KMS-11 (cell line): ENCODE measurements at regions not wholly inside any gene's neighbourhood (a gene's known extent, or its start where the extent isn't known, plus 50 kb on each side); places are given as distances from the start of the nearest gene placed in this dataset.

ENCODE experiments used
- H2AFZ ChIP-seq: fragments of 200-600 bp; sonication (generic); 2 replicates; pipeline ENCODE4 v1.6.1; 2016; ENCODE audit warnings: antibody characterized with exemption, mixed run types, low read depth
- H3K27ac ChIP-seq: fragments of 200-600 bp; sonication (generic); 2 replicates; pipeline ENCODE4 v1.6.1; 2016; ENCODE audit warnings: mild to moderate bottlenecking, mixed run types
- H3K27me3 ChIP-seq: fragments of 200-600 bp; sonication (generic); 2 replicates; pipeline ENCODE4 v1.6.1; 2017; ENCODE audit warnings: mild to moderate bottlenecking, low read depth, mixed run types, moderate library complexity; ENCODE audit not compliant: insufficient read depth
- H3K36me3 ChIP-seq: fragments of 200-600 bp; sonication (generic); 2 replicates; pipeline ENCODE4 v1.6.1; 2017; ENCODE audit warnings: mild to moderate bottlenecking, mixed run types; ENCODE audit not compliant: insufficient read depth
- H3K4me1 ChIP-seq: fragments of 200-600 bp; sonication (generic); 2 replicates; pipeline ENCODE4 v1.6.1; 2016; ENCODE audit warnings: mild to moderate bottlenecking, low read depth, mixed run types; ENCODE audit not compliant: poor library complexity, severe bottlenecking
- H3K4me2 ChIP-seq: fragments of 200-600 bp; sonication (generic); 2 replicates; pipeline ENCODE4 v1.7.0; 2016; ENCODE audit warnings: mild to moderate bottlenecking, mixed run types
- H3K4me3 ChIP-seq: fragments of 200-600 bp; sonication (generic); IDR thresholded peaks from 2 replicates; pipeline ENCODE4 v1.6.1; 2017; ENCODE audit warnings: low read depth, low read length, mixed read lengths; ENCODE audit not compliant: insufficient read depth
- H3K79me2 ChIP-seq: fragments of 200-600 bp; sonication (generic); 2 replicates; pipeline ENCODE4 v1.6.1; 2016; ENCODE audit warnings: low read depth, mixed run types; ENCODE audit not compliant: insufficient read depth
- H3K9ac ChIP-seq: fragments of 200-600 bp; sonication (generic); 2 replicates; pipeline ENCODE4 v1.6.1; 2016; ENCODE audit warnings: mild to moderate bottlenecking, mixed run types
- H4K20me1 ChIP-seq: fragments of 200-600 bp; sonication (generic); 2 replicates; pipeline ENCODE4 v1.6.1; 2016; ENCODE audit warnings: mild to moderate bottlenecking, mixed run types; ENCODE audit not compliant: insufficient read depth
- CTCF ChIP-seq: fragments of 200-600 bp; sonication (generic); conservative IDR thresholded peaks from 2 replicates; pipeline ENCODE4 v1.6.1; 2017; ENCODE audit warnings: low read depth, mild to moderate bottlenecking, antibody characterized with exemption, low read length, moderate library complexity, mixed read lengths

- no peaks in the 10 kb centered on the region for H4K20me1 ChIP-seq
Observed at GRCh38 chr21:27306791-27307775, 340.2 kb upstream of the ADAMTS5 start.

DNA sequence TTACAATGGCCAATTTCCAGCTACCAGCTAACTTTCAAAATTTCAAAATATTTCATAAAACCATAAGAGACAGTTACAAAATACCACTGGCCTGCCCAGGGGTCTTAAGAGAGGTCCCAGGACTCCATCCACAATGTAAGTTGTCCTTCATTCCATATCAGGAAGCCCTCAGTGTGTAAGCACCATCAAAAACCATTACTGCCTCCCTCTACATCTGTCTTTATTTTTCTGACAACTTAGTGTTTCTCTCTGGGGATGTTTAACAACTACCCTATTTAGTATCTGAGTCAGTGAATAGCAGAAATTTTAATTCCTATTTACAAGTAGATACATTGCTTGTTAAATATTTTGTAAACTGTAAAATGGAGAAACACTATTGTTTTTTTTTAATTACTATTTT is 339.3 kb upstream of the ADAMTS5 start:
- no peaks in the 10 kb centered on the region for H4K20me1 ChIP-seq
- TF ChIP-seq CTCF, result no peak
- no peaks in the 10 kb centered on the region for H3K4me1 ChIP-seq
- H3K9ac ChIP-seq, result no peak overlapping the region
- no peaks in the 10 kb centered on the region for H3K27me3 ChIP-seq
- no peaks in the 10 kb centered on the region for H3K36me3 ChIP-seq
- no peak overlapping the region for H3K4me2 ChIP-seq
- H3K27ac ChIP-seq, result no peak overlapping the region
- H2AFZ ChIP-seq, result no peak overlapping the region
- no peaks in the 10 kb centered on the region for H3K79me2 ChIP-seq
- H3K4me3 ChIP-seq, result no peak overlapping the region

More at GRCh38 chr21:27306791-27307775, 340.2 kb upstream of the ADAMTS5 start:
- Histone ChIP-seq H3K4me1 (no peaks in the 10 kb centered on the region), H3K27ac (no peak overlapping the region), H3K27me3 (no peaks in the 10 kb centered on the region), H3K4me2 (no peak overlapping the region), H3K9ac (no peak overlapping the region), H3K36me3 (no peaks in the 10 kb centered on the region), H3K79me2 (no peaks in the 10 kb centered on the region), H3K4me3 (no peak overlapping the region), H2AFZ (no peak overlapping the region)
- TF ChIP-seq CTCF, result no peak

GRCh38 chr21:27301220-27301619 is 334.3 kb upstream of the ADAMTS5 start:
- TF ChIP-seq CTCF, result no peak
- H3K27ac ChIP-seq, result no peak overlapping the region

DNA sequence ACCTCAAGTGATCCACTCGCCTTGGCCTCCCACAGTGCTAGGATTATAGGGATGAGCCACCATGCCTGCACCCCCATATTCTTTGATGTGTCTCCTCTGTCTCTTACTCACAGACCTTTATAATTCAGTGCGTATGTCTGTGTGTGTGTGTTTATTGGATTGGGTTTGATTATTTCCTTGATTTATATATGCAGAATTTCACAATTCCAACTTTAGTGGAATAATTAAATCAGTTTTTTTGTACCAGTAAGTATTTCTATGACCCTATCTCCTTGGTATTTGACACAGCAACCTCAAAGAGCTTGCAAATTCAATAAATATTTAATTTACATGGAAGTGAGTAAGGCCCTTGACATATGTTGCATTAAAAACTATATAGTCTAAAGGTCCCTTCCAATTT is 333.9 kb upstream of the ADAMTS5 start:
- Histone ChIP-seq H3K4me1 (no peaks in the 10 kb centered on the region), H4K20me1 (no peaks in the 10 kb centered on the region), H3K27me3 (no peaks in the 10 kb centered on the region), H3K36me3 (no peaks in the 10 kb centered on the region), H3K27ac (no peak overlapping the region), H3K9ac (no peak overlapping the region), H3K4me2 (no peak overlapping the region), H3K79me2 (no peaks in the 10 kb centered on the region), H3K4me3 (no peak overlapping the region), H2AFZ (no peak overlapping the region)
- TF ChIP-seq CTCF, result no peak

More at GRCh38 chr21:27301220-27301619, 334.3 kb upstream of the ADAMTS5 start:
- Histone ChIP-seq H3K4me3 (no peak overlapping the region), H3K36me3 (no peaks in the 10 kb centered on the region), H3K4me1 (no peaks in the 10 kb centered on the region), H3K27me3 (no peaks in the 10 kb centered on the region), H3K9ac (no peak overlapping the region), H2AFZ (no peak overlapping the region), H4K20me1 (no peaks in the 10 kb centered on the region), H3K79me2 (no peaks in the 10 kb centered on the region), H3K4me2 (no peak overlapping the region)
